WTC11 (cell line): ENCODE measurements at regions not wholly inside any gene's neighbourhood (a gene's known extent, or its start where the extent isn't known, plus 50 kb on each side); places are given as distances from the start of the nearest gene placed in this dataset.

Experiments used
- ATAC-seq: fragments of 200-7000 bp; cut with Tn5 transposase; 2 replicates; pipeline ENCODE4 v1.10.0; 2021; ENCODE audit warnings: mild to moderate bottlenecking, moderate library complexity
- CTCF ChIA-PET: fragments of 300-600 bp; sonication (Branson Sonifier 250); formaldehyde crosslinking; loops from one replicate; lab custom pipeline; 2021; ENCODE audit warnings: antibody characterized with exemption; lab: Charles Lee
- POLR2A ChIA-PET: fragments of 350-600 bp; sonication (Branson Sonifier 250); formaldehyde crosslinking; loops from one replicate; lab custom pipeline; 2021; ENCODE audit warnings: antibody characterized with exemption; lab: Charles Lee
- DNase-seq: peaks from one replicate; pipeline ENCODE4 v3.0.0; 2021; ENCODE audit warnings: low spot score
- H3K27ac Mint-ChIP-seq: 2 replicates; pipeline ENCODE4 v1.8.0; 2021; ENCODE audit warnings: mixed read lengths
- H3K27me3 Mint-ChIP-seq: 2 replicates; pipeline ENCODE4 v1.8.0; 2021; ENCODE audit warnings: low read depth, mild to moderate bottlenecking, moderate library complexity, mixed read lengths
- H3K36me3 Mint-ChIP-seq: 2 replicates; pipeline ENCODE4 v1.8.0; 2021; ENCODE audit warnings: mixed read lengths
- H3K4me1 Mint-ChIP-seq: 2 replicates; pipeline ENCODE4 v1.8.0; 2022; ENCODE audit warnings: mixed read lengths
- H3K4me3 Mint-ChIP-seq: 2 replicates; pipeline ENCODE4 v1.8.0; 2021; ENCODE audit warnings: mild to moderate bottlenecking, moderate library complexity, mixed read lengths
- H3K9me3 Mint-ChIP-seq: 2 replicates; pipeline ENCODE4 v1.8.0; 2021; ENCODE audit warnings: mixed read lengths
- AFF4 ChIP-seq: sonication (generic); formaldehyde crosslinking; IDR thresholded peaks from 2 replicates; pipeline ENCODE4 v1.8.1; 2023; ENCODE audit warnings: mild to moderate bottlenecking, missing genetic modification reagents, borderline replicate concordance
- AR ChIP-seq: fragments of 250-450 bp; sonication (Bioruptor Pico); IDR thresholded peaks from 2 replicates; pipeline ENCODE4 v1.9.0; 2021; ENCODE audit warnings: mild to moderate bottlenecking
- ATF6 ChIP-seq: sonication (generic); formaldehyde crosslinking; IDR thresholded peaks from 2 replicates; pipeline ENCODE4 v1.8.1; 2023; ENCODE audit warnings: mild to moderate bottlenecking, missing genetic modification reagents
- CBFB ChIP-seq: sonication (generic); formaldehyde crosslinking; IDR thresholded peaks from 2 replicates; pipeline ENCODE4 v1.8.1; 2022; ENCODE audit warnings: mild to moderate bottlenecking, low read depth, missing genetic modification reagents
- CREM ChIP-seq: sonication (generic); formaldehyde crosslinking; IDR thresholded peaks from 2 replicates; pipeline ENCODE4 v1.8.1; 2022; ENCODE audit warnings: mild to moderate bottlenecking, missing genetic modification reagents, moderate library complexity
- EMX1 ChIP-seq: fragments of 250-450 bp; sonication (Bioruptor Pico); IDR thresholded peaks from 2 replicates; pipeline ENCODE4 v1.8.0; 2021; ENCODE audit warnings: mild to moderate bottlenecking
- ERG ChIP-seq: fragments of 250-450 bp; sonication (Bioruptor Pico); IDR thresholded peaks from 2 replicates; pipeline ENCODE4 v1.8.0; 2021; ENCODE audit warnings: mild to moderate bottlenecking
- FOXK1 ChIP-seq: sonication (generic); formaldehyde crosslinking; IDR thresholded peaks from 2 replicates; pipeline ENCODE4 v1.8.0; 2022; ENCODE audit warnings: mild to moderate bottlenecking, moderate library complexity, missing genetic modification reagents
- KAT7 ChIP-seq: sonication (generic); formaldehyde crosslinking; IDR thresholded peaks from 2 replicates; pipeline ENCODE4 v1.8.1; 2023; ENCODE audit warnings: missing genetic modification reagents, mild to moderate bottlenecking, borderline replicate concordance
- MAX ChIP-seq: sonication (generic); formaldehyde crosslinking; IDR thresholded peaks from 2 replicates; pipeline ENCODE4 v1.8.0; 2022; ENCODE audit warnings: mild to moderate bottlenecking, missing genetic modification reagents
- NFATC4 ChIP-seq: fragments of 250-450 bp; sonication (Bioruptor Pico); IDR thresholded peaks from 2 replicates; pipeline ENCODE4 v1.9.0; 2021; ENCODE audit warnings: mild to moderate bottlenecking
- NR2C2 ChIP-seq: sonication (generic); formaldehyde crosslinking; IDR thresholded peaks from 2 replicates; pipeline ENCODE4 v1.8.0; 2022; ENCODE audit warnings: mild to moderate bottlenecking, missing genetic modification reagents
- STAT6 ChIP-seq: sonication (generic); formaldehyde crosslinking; conservative IDR thresholded peaks from 2 replicates; pipeline ENCODE4 v1.8.1; 2023; ENCODE audit warnings: mild to moderate bottlenecking, low read depth, missing genetic modification reagents, moderate library complexity
- TP53 ChIP-seq: sonication (generic); formaldehyde crosslinking; IDR thresholded peaks from 2 replicates; pipeline ENCODE4 v1.8.1; 2023; ENCODE audit warnings: mild to moderate bottlenecking, missing genetic modification reagents
- USF1 ChIP-seq: sonication (generic); formaldehyde crosslinking; IDR thresholded peaks from 2 replicates; pipeline ENCODE4 v1.8.0; 2022; ENCODE audit warnings: mild to moderate bottlenecking, missing genetic modification reagents

GRCh38 chr20:60974022-60974421, 278.0 kb upstream of the CDH4 start:
- POLR2A ChIA-PET: no interaction called here
- H3K27me3 Mint-ChIP-seq: peaks cover 77% of the 10 kb centered on the region
- no peak overlapping the region for H3K27ac Mint-ChIP-seq
- peaks cover 5% of the 10 kb centered on the region for H3K9me3 Mint-ChIP-seq
- H3K4me3 Mint-ChIP-seq: no peak overlapping the region
- CTCF ChIA-PET: no interaction called here
- DNase-seq (no peak), ATAC-seq (no peak)
- H3K4me1 Mint-ChIP-seq: no peaks in the 10 kb centered on the region
- H3K36me3 Mint-ChIP-seq: no peaks in the 10 kb centered on the region; the same call in 1 of the 2 replicates
- TF ChIP-seq NFATC4 (CRISPR knock-in tag): no peak
- no peak for TF ChIP-seq TP53 (CRISPR knock-in tag)
- no peak for TF ChIP-seq CBFB (CRISPR knock-in tag)
- no peak for TF ChIP-seq MAX (CRISPR knock-in tag)
- TF ChIP-seq AR (CRISPR knock-in tag): no peak
- no peak for TF ChIP-seq STAT6 (CRISPR knock-in tag)
- TF ChIP-seq USF1 (CRISPR knock-in tag): no peak
- no peak for TF ChIP-seq ERG

GRCh38 chr20:60974441-60974945, 277.6 kb upstream of the CDH4 start:
- no peak overlapping the region for H3K4me3 Mint-ChIP-seq
- H3K36me3 Mint-ChIP-seq: peaks cover 4% of the 10 kb centered on the region
- ChIA-PET POLR2A (no interaction called here), CTCF (no interaction called here)
- H3K27me3 Mint-ChIP-seq: peaks cover 77% of the 10 kb centered on the region
- TF ChIP-seq FOXK1 (CRISPR knock-in tag) (no peak), ATF6 (no peak), AFF4 (CRISPR knock-in tag) (no peak), EMX1 (CRISPR knock-in tag) (no peak), NR2C2 (CRISPR knock-in tag) (no peak), CREM (no peak), KAT7 (CRISPR knock-in tag) (no peak)
- no peaks in the 10 kb centered on the region for H3K4me1 Mint-ChIP-seq
- no peak for DNase-seq
- ATAC-seq: no peak
- H3K9me3 Mint-ChIP-seq: peaks cover 10% of the 10 kb centered on the region
- H3K27ac Mint-ChIP-seq: no peak overlapping the region
